ENCODE measurements at regions not wholly inside any gene's neighbourhood (a gene's known extent, or its start where the extent isn't known, plus 50 kb on each side); places are given as distances from the start of the nearest gene placed in this dataset.

DNA sequence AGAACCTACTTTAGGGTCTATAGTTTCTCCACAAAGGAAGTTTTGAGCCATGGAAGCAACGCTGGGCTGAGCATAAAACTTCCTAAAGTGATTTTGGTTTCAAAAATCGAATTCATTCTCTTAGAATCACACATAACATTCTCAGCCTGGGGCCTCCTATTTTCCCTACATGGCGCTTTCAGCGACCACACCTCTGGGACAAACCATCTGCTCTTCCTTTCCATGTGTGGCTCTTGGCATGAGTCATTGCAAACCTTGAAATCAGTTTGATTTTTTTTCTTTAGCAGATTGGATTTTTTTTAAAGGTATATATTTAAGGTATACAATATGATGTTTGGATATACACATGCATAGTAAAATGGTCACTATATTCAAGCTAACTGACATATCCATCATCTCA, 72.5 kb upstream of the APCDD1 start:
- TF ChIP-seq, protein P1, sequence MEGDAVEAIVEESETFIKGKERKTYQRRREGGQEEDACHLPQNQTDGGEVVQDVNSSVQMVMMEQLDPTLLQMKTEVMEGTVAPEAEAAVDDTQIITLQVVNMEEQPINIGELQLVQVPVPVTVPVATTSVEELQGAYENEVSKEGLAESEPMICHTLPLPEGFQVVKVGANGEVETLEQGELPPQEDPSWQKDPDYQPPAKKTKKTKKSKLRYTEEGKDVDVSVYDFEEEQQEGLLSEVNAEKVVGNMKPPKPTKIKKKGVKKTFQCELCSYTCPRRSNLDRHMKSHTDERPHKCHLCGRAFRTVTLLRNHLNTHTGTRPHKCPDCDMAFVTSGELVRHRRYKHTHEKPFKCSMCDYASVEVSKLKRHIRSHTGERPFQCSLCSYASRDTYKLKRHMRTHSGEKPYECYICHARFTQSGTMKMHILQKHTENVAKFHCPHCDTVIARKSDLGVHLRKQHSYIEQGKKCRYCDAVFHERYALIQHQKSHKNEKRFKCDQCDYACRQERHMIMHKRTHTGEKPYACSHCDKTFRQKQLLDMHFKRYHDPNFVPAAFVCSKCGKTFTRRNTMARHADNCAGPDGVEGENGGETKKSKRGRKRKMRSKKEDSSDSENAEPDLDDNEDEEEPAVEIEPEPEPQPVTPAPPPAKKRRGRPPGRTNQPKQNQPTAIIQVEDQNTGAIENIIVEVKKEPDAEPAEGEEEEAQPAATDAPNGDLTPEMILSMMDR (IDR thresholded peaks at IDR 0.05) = no peak
- TF ChIP-seq POLR2A (IDR thresholded peaks at IDR 0.05) = no peak
